Neuronal stem cell (in vitro differentiated cells): ENCODE measurements at regions not wholly inside any gene's neighbourhood (a gene's known extent, or its start where the extent isn't known, plus 50 kb on each side); places are given as distances from the start of the nearest gene placed in this dataset.
A peak's percentile ranks its signal among the peaks of the same experiment; 100 is the strongest.

Experiments used
- DNase-seq: peaks from one replicate; pipeline ENCODE4 v3.0.0-alpha.2; 2013; ENCODE audit warnings: low spot score
- H2AFZ ChIP-seq: one replicate; pipeline ENCODE4 v1.6.1; 2013; ENCODE audit warnings: mild to moderate bottlenecking, low read length, inconsistent platforms
- H2AK5ac ChIP-seq: 2 replicates; pipeline ENCODE4 v1.6.1; 2013; ENCODE audit warnings: low read depth, mild to moderate bottlenecking, inconsistent platforms, low read length, moderate library complexity, mixed read lengths
- H2BK120ac ChIP-seq: 2 replicates; pipeline ENCODE4 v1.6.1; 2013; ENCODE audit warnings: low read depth, mild to moderate bottlenecking, inconsistent platforms, low read length, moderate library complexity, mixed read lengths
- H2BK12ac ChIP-seq: one replicate; pipeline ENCODE4 v1.6.1; 2013; ENCODE audit warnings: low read length, inconsistent platforms
- H2BK15ac ChIP-seq: 2 replicates; pipeline ENCODE4 v1.6.1; 2013; ENCODE audit warnings: mild to moderate bottlenecking, low read length, inconsistent platforms, mixed read lengths
- H2BK5ac ChIP-seq: one replicate; pipeline ENCODE4 v1.6.1; 2013; ENCODE audit warnings: inconsistent platforms, mild to moderate bottlenecking, low read length, moderate library complexity
- H3K14ac ChIP-seq: one replicate; pipeline ENCODE4 v1.6.1; 2013; ENCODE audit warnings: low read length, inconsistent platforms
- H3K18ac ChIP-seq: 2 replicates; pipeline ENCODE4 v1.6.1; 2013; ENCODE audit warnings: low read length, inconsistent platforms
- H3K23ac ChIP-seq: 2 replicates; pipeline ENCODE4 v1.6.1; 2013; ENCODE audit warnings: low read depth, mild to moderate bottlenecking, mixed read lengths, low read length, inconsistent platforms; ENCODE audit not compliant: poor library complexity
- H3K27ac ChIP-seq: replicated peaks from 3 replicates; pipeline ENCODE4 v1.5.1; 2013; ENCODE audit warnings: low read length, inconsistent platforms
- H3K27me3 ChIP-seq, 3 experiments: 2 replicates each; pipeline ENCODE4 v1.6.1; 2013; ENCODE audit warnings: low read length in 3 of 3, mild to moderate bottlenecking in 2 of 3, inconsistent platforms in 1 of 3, low read depth in 1 of 3, mixed read lengths in 1 of 3, moderate library complexity in 1 of 3; ENCODE audit not compliant: control insufficient read depth in 3 of 3, insufficient read depth in 3 of 3
- H3K36me3 ChIP-seq, 2 donors: replicated peaks in 1 of 2; 2 replicates each; pipeline ENCODE4 v1.6.1; 2013; ENCODE audit warnings: low read length in 2 of 2; ENCODE audit not compliant: control insufficient read depth in 2 of 2, insufficient read depth in 2 of 2
- H3K4ac ChIP-seq: 2 replicates; pipeline ENCODE4 v1.6.1; 2013; ENCODE audit warnings: inconsistent platforms, mild to moderate bottlenecking, low read length, moderate library complexity
- H3K4me1 ChIP-seq, 2 donors: 1 replicate in 1 of 2; 2 replicates in 1 of 2; pipeline ENCODE4 v1.6.1; 2013; ENCODE audit warnings: low read length in 2 of 2, low read depth in 1 of 2; ENCODE audit not compliant: control insufficient read depth in 2 of 2, insufficient read depth in 1 of 2
- H3K4me2 ChIP-seq: one replicate; pipeline ENCODE4 v1.6.1; 2013; ENCODE audit warnings: mild to moderate bottlenecking, low read length, inconsistent platforms; ENCODE audit not compliant: insufficient read depth, poor library complexity, severe bottlenecking
- H3K4me3 ChIP-seq, 2 donors: 2 replicates each; pipeline ENCODE4 v1.5.1; 2013; ENCODE audit warnings: low read length in 2 of 2, mild to moderate bottlenecking in 2 of 2, inconsistent platforms in 1 of 2, moderate library complexity in 1 of 2
- H3K79me1 ChIP-seq: one replicate; pipeline ENCODE4 v1.6.1; 2013; ENCODE audit warnings: low read depth, mild to moderate bottlenecking, inconsistent platforms, low read length, moderate library complexity
- H3K9ac ChIP-seq: one replicate; pipeline ENCODE4 v1.6.1; 2013; ENCODE audit warnings: mild to moderate bottlenecking, low read depth, low read length, inconsistent platforms; ENCODE audit not compliant: poor library complexity
- H3K9me3 ChIP-seq, 2 donors: replicated peaks in 1 of 2; 2 replicates each; pipeline versions ENCODE3 to v1.6.1; 2013; ENCODE audit warnings: low read length in 2 of 2, mild to moderate bottlenecking in 2 of 2, inconsistent platforms in 1 of 2, low read depth in 1 of 2, mixed read lengths in 1 of 2, moderate library complexity in 1 of 2; ENCODE audit not compliant: control insufficient read depth in 2 of 2, insufficient read depth in 1 of 2
- H4K8ac ChIP-seq: one replicate; pipeline ENCODE4 v1.6.1; 2013; ENCODE audit warnings: low read depth, mild to moderate bottlenecking, inconsistent platforms, low read length, moderate library complexity
- H4K91ac ChIP-seq: one replicate; pipeline ENCODE4 v1.6.1; 2013; ENCODE audit warnings: low read length, low read depth, mild to moderate bottlenecking, inconsistent platforms; ENCODE audit not compliant: poor library complexity
- WGBS, 2 donors: extraction: QIAGEN DNeasy Blood & Tissue Kit; methylation state at CpG; one replicate each; pipeline ENCODE4 v1.1.7; 2013; ENCODE audit warnings: missing lambda C conversion rate in 2 of 2, mixed read lengths in 1 of 2; ENCODE audit not compliant: insufficient read length in 2 of 2, insufficient replicate concordance in 1 of 2; ENCODE audit errors: extremely low coverage in 2 of 2; 5-methylcytosine and 5-hydroxymethylcytosine counted together

- no peaks in the 10 kb centered on the region for H3K36me3 ChIP-seq
- H3K4me3 ChIP-seq, result peak overlapping the region in 1 of 2 donors; percentile 43
- H2AK5ac ChIP-seq, result no peak overlapping the region
- H3K9me3 ChIP-seq, result peaks cover 0 to 8% of the 10 kb centered on the region in 2 donors
- H2BK5ac ChIP-seq, result no peak overlapping the region
- peak overlapping the region; percentile 65 for H2BK12ac ChIP-seq
- H3K9ac ChIP-seq, result no peak overlapping the region
- H3K18ac ChIP-seq, result peak overlapping the region; percentile 66
- no peak overlapping the region for H3K27ac ChIP-seq
- no peak for DNase-seq
- H4K8ac ChIP-seq, result no peak overlapping the region
- no peak overlapping the region for H4K91ac ChIP-seq
- no peaks in the 10 kb centered on the region for H3K79me1 ChIP-seq
- no peak overlapping the region for H2BK120ac ChIP-seq
- no peak overlapping the region for H3K23ac ChIP-seq
- H3K4me2 ChIP-seq, result no peak overlapping the region
- peaks cover 0 to 18% of the 10 kb centered on the region in 2 donors for H3K4me1 ChIP-seq
- no peaks in the 10 kb centered on the region for H3K27me3 ChIP-seq
- no peak overlapping the region for H2AFZ ChIP-seq
- H2BK15ac ChIP-seq, result peak overlapping the region; percentile 38
- WGBS, 2 donors, result no CpG with 5 or more reads among the region's 9 CpGs
- peak overlapping the region; percentile 78 for H3K4ac ChIP-seq
- H3K14ac ChIP-seq, result peak overlapping the region; percentile 31
Observed at GRCh38 chr10:131658476-131659110, 242.2 kb upstream of the PPP2R2D start.

GRCh38 chr10:131660427-131660826 lies 240.4 kb upstream of the PPP2R2D start:
- no CpG with 5 or more reads among the region's 9 CpGs for WGBS, 2 donors

GRCh38 chr10:131662851-131663250 lies 238.0 kb upstream of the PPP2R2D start:
- no peak overlapping the region for H3K14ac ChIP-seq
- no peak overlapping the region for H2AFZ ChIP-seq
- H3K79me1 ChIP-seq, result no peaks in the 10 kb centered on the region
- no peak overlapping the region for H4K91ac ChIP-seq
- H3K23ac ChIP-seq, result no peak overlapping the region
- no peak overlapping the region for H2BK120ac ChIP-seq
- no peak overlapping the region for H2BK12ac ChIP-seq
- no peak overlapping the region for H2BK5ac ChIP-seq
- H3K4ac ChIP-seq, result no peak overlapping the region
- no peak overlapping the region for H3K9ac ChIP-seq
- no peak overlapping the region for H4K8ac ChIP-seq
- no peak for DNase-seq
- H3K4me1 ChIP-seq, result peaks cover 0 to 10% of the 10 kb centered on the region in 2 donors
- no peaks in the 10 kb centered on the region for H3K27me3 ChIP-seq
- no peak overlapping the region for H2BK15ac ChIP-seq
- H3K18ac ChIP-seq, result no peak overlapping the region
- H3K27ac ChIP-seq, result peak overlapping the region; percentile 48
- no peak overlapping the region for H3K4me2 ChIP-seq
- no CpG with 5 or more reads among the region's 10 CpGs for WGBS, 2 donors
- no peak overlapping the region for H2AK5ac ChIP-seq
- H3K36me3 ChIP-seq, result no peaks in the 10 kb centered on the region
- peaks cover 0 to 7% of the 10 kb centered on the region in 2 donors for H3K9me3 ChIP-seq
- no peak overlapping the region for H3K4me3 ChIP-seq

More at GRCh38 chr10:131660427-131660826, 240.4 kb upstream of the PPP2R2D start:
- Histone ChIP-seq H3K4me3 (no peak overlapping the region), H4K8ac (no peak overlapping the region), H3K27ac (no peak overlapping the region), H3K36me3 (no peaks in the 10 kb centered on the region), H3K23ac (peak overlapping the region; percentile 9), H3K9ac (no peak overlapping the region), H2BK5ac (peak overlapping the region; percentile 46), H3K4ac (no peak overlapping the region), H3K79me1 (no peaks in the 10 kb centered on the region), H3K27me3 (no peaks in the 10 kb centered on the region), H2AK5ac (peak overlapping the region; percentile 85), H2BK15ac (no peak overlapping the region), H3K4me2 (no peak overlapping the region), H3K4me1 (peaks cover 0 to 10% of the 10 kb centered on the region in 2 donors), H3K18ac (no peak overlapping the region), H2BK12ac (peak overlapping the region; percentile 26), H2BK120ac (peak overlapping the region; percentile 16), H3K14ac (peak overlapping the region; percentile 98), H4K91ac (no peak overlapping the region), H3K9me3 (peaks cover 0 to 8% of the 10 kb centered on the region in 2 donors), H2AFZ (no peak overlapping the region)
- no peak for DNase-seq

GRCh38 chr10:131663351-131663750 lies 237.5 kb upstream of the PPP2R2D start:
- no peak overlapping the region for H3K4ac ChIP-seq
- no peak overlapping the region for H2BK120ac ChIP-seq
- no peak overlapping the region for H2BK5ac ChIP-seq
- no peak overlapping the region for H3K18ac ChIP-seq
- no peak overlapping the region for H3K9ac ChIP-seq
- H3K4me1 ChIP-seq, result peaks cover 0 to 10% of the 10 kb centered on the region in 2 donors
- no peak overlapping the region for H2AFZ ChIP-seq
- H3K79me1 ChIP-seq, result no peaks in the 10 kb centered on the region
- H3K14ac ChIP-seq, result peak overlapping the region; percentile 27
- no peak overlapping the region for H2AK5ac ChIP-seq
- no peaks in the 10 kb centered on the region for H3K27me3 ChIP-seq
- peaks cover 0 to 8% of the 10 kb centered on the region in 2 donors for H3K9me3 ChIP-seq
- H3K4me2 ChIP-seq, result no peak overlapping the region
- H4K8ac ChIP-seq, result no peak overlapping the region
- H3K4me3 ChIP-seq, result no peak overlapping the region
- no peak overlapping the region for H4K91ac ChIP-seq
- no peak overlapping the region for H3K27ac ChIP-seq
- H3K23ac ChIP-seq, result no peak overlapping the region
- no peak for DNase-seq
- H2BK12ac ChIP-seq, result no peak overlapping the region
- no peak overlapping the region for H2BK15ac ChIP-seq
- H3K36me3 ChIP-seq, result no peaks in the 10 kb centered on the region
- no CpG with 5 or more reads among the region's 4 CpGs for WGBS, 2 donors
